ENCODE measurements at regions not wholly inside any gene's neighbourhood (a gene's known extent, or its start where the extent isn't known, plus 50 kb on each side); places are given as distances from the start of the nearest gene placed in this dataset.
"Not testable (repeated sequence)": the region's sequence is repeated elsewhere in the genome, so short reads cannot be mapped to it uniquely, and the experiment has no call there.

DNA sequence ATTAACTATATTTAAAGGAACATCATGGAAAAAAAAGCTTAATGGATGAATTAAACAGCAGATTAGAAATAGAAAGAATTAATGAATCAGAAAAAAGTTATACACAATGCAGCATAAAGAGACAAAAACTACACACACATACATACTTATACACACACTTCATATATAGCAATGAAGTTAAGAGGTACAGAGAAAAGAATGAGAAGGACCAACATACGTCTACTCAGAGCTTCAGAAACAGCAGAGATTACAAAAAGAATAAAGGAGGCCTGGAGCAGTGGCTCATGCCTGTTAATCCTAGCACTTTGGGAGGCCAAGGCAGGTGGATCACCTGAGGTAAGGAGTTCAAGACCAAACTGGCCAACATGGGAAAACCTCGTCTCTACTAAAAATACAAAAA, 133.9 kb upstream of the TNPO1 start:
- no peak overlapping the region for H2AFZ ChIP-seq (ENCODE audit: low read length)
- no peak overlapping the region for H3K27ac ChIP-seq (ENCODE audit: low read depth, low read length, poor library complexity, severe bottlenecking)
- no peaks in the 10 kb centered on the region for H3F3A ChIP-seq (ENCODE audit: insufficient read depth, low read length)
- H3K9me2 ChIP-seq (ENCODE audit: low read depth, low read length) = no peaks in the 10 kb centered on the region
- TF ChIP-seq, protein P1, sequence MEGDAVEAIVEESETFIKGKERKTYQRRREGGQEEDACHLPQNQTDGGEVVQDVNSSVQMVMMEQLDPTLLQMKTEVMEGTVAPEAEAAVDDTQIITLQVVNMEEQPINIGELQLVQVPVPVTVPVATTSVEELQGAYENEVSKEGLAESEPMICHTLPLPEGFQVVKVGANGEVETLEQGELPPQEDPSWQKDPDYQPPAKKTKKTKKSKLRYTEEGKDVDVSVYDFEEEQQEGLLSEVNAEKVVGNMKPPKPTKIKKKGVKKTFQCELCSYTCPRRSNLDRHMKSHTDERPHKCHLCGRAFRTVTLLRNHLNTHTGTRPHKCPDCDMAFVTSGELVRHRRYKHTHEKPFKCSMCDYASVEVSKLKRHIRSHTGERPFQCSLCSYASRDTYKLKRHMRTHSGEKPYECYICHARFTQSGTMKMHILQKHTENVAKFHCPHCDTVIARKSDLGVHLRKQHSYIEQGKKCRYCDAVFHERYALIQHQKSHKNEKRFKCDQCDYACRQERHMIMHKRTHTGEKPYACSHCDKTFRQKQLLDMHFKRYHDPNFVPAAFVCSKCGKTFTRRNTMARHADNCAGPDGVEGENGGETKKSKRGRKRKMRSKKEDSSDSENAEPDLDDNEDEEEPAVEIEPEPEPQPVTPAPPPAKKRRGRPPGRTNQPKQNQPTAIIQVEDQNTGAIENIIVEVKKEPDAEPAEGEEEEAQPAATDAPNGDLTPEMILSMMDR (IDR thresholded peaks at IDR 0.05; ENCODE audit: low read length) = no peak
- TF ChIP-seq EZH2 (IDR thresholded peaks at IDR 0.05; ENCODE audit: borderline replicate concordance, low read length) = no peak
- no peaks in the 10 kb centered on the region for H3K4me1 ChIP-seq (ENCODE audit: insufficient read depth, low read length, severe bottlenecking)
- H3K36me3 ChIP-seq (ENCODE audit: insufficient read depth, low read length) = no peaks in the 10 kb centered on the region
- no peak overlapping the region for H3K4me2 ChIP-seq (ENCODE audit: low read length)
- H3K27me3 ChIP-seq (ENCODE audit: insufficient read depth, low read length) = no peaks in the 10 kb centered on the region
- H3K9ac ChIP-seq (ENCODE audit: low read length) = no peak overlapping the region
- no peak overlapping the region for H3K4me3 ChIP-seq (ENCODE audit: low read depth, low read length, poor library complexity, severe bottlenecking)
- no peaks in the 10 kb centered on the region for H4K20me1 ChIP-seq (ENCODE audit: insufficient read depth, low read length)
- H3K9me3 ChIP-seq (ENCODE audit: low read length) = no peaks in the 10 kb centered on the region
- H3K79me2 ChIP-seq (ENCODE audit: insufficient read depth, low read length) = no peaks in the 10 kb centered on the region

DNA sequence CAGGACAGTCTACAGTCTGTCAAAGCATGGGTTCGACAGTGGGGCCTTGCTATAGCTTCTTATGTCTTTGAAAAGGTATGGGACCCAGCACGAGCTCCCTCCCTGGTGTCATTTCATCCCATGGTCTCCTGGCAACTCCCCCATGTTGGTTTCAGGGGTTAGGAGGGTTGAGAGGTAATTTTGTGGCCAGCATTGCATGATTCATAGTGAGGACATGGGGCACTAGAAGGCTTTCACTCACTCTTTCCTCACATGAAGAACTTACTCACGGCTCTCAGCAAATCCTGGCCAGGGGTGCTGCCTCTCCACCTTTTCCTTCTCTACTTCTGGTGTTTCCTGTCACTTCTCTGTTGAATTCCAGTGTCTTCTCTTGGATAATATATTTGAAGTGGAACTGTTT, 134.7 kb upstream of the TNPO1 start:
- Histone ChIP-seq H3K27ac (ENCODE audit: low read depth, low read length, poor library complexity, severe bottlenecking) (no peak overlapping the region), H4K20me1 (ENCODE audit: insufficient read depth, low read length) (no peaks in the 10 kb centered on the region), H3K4me2 (ENCODE audit: low read length) (no peak overlapping the region), H2AFZ (ENCODE audit: low read length) (no peak overlapping the region), H3K27me3 (ENCODE audit: insufficient read depth, low read length) (no peaks in the 10 kb centered on the region), H3K79me2 (ENCODE audit: insufficient read depth, low read length) (no peaks in the 10 kb centered on the region), H3K4me1 (ENCODE audit: insufficient read depth, low read length, severe bottlenecking) (no peaks in the 10 kb centered on the region), H3K9me3 (ENCODE audit: low read length) (no peaks in the 10 kb centered on the region), H3F3A (ENCODE audit: insufficient read depth, low read length) (no peaks in the 10 kb centered on the region), H3K36me3 (ENCODE audit: insufficient read depth, low read length) (no peaks in the 10 kb centered on the region), H3K4me3 (ENCODE audit: low read depth, low read length, poor library complexity, severe bottlenecking) (no peak overlapping the region), H3K9me2 (ENCODE audit: low read depth, low read length) (no peaks in the 10 kb centered on the region), H3K9ac (ENCODE audit: low read length) (no peak overlapping the region)
- TF ChIP-seq, protein P1 (IDR thresholded peaks at IDR 0.05; ENCODE audit: low read length) = no peak
- no peak for TF ChIP-seq EZH2 (IDR thresholded peaks at IDR 0.05; ENCODE audit: borderline replicate concordance, low read length)

DNA sequence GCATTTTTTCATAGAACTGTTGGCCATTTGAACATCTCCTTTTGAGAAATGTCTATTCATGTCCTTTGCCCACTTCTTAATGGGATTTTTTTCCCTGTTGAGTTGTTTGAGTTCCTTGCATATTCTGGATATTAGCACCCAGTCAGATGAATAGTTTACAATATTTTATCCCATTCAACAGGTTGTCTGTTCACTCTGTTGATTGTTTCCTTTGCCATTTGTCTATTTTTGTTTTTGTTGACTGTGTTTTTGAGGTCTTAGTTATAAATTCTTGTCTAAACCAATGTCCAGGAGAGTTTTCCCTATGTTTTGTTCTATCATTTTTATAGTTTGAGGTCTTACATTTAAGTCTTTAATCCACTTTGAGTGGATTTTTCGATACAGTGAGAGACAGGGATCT, 139.0 kb upstream of the TNPO1 start:
- no peak for TF ChIP-seq EZH2 (IDR thresholded peaks at IDR 0.05; ENCODE audit: borderline replicate concordance, low read length)
- TF ChIP-seq, protein P1 (IDR thresholded peaks at IDR 0.05; ENCODE audit: low read length) = no peak
- Histone ChIP-seq H3K9me2 (ENCODE audit: low read depth, low read length) (no peaks in the 10 kb centered on the region), H3K36me3 (ENCODE audit: insufficient read depth, low read length) (no peaks in the 10 kb centered on the region), H3K4me1 (ENCODE audit: insufficient read depth, low read length, severe bottlenecking) (no peaks in the 10 kb centered on the region), H3F3A (ENCODE audit: insufficient read depth, low read length) (no peaks in the 10 kb centered on the region), H3K4me2 (ENCODE audit: low read length) (no peak overlapping the region), H3K79me2 (ENCODE audit: insufficient read depth, low read length) (no peaks in the 10 kb centered on the region), H3K9me3 (ENCODE audit: low read length) (no peaks in the 10 kb centered on the region), H3K9ac (ENCODE audit: low read length) (no peak overlapping the region), H3K27ac (ENCODE audit: low read depth, low read length, poor library complexity, severe bottlenecking) (no peak overlapping the region), H3K4me3 (ENCODE audit: low read depth, low read length, poor library complexity, severe bottlenecking) (no peak overlapping the region), H3K27me3 (ENCODE audit: insufficient read depth, low read length) (no peaks in the 10 kb centered on the region), H4K20me1 (ENCODE audit: insufficient read depth, low read length) (no peaks in the 10 kb centered on the region), H2AFZ (ENCODE audit: low read length) (no peak overlapping the region)

DNA sequence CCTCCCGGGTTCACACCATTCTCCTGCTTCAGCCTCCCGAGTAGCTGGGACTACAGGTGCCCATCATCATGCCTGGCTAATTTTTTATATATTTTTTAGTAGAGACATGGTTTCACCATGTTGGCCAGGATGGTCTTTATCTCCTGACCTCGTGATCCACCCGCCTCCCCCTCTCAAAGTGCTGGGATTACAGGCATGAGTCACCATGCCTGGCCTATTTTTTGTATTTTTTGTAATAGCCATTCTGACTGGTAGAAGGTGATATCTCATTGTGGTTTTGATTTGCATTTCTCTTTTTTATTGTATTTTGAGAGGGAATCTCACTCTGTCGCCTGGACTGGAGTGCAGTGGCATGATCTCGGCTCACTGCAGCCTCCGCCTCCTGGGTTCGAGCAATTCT, 139.6 kb upstream of the TNPO1 start:
- H3K27ac ChIP-seq (ENCODE audit: low read depth, low read length, poor library complexity, severe bottlenecking); H3K9me2 ChIP-seq (ENCODE audit: low read depth, low read length); H3K9ac ChIP-seq (ENCODE audit: low read length); H3F3A ChIP-seq (ENCODE audit: insufficient read depth, low read length); H4K20me1 ChIP-seq (ENCODE audit: insufficient read depth, low read length); H3K36me3 ChIP-seq (ENCODE audit: insufficient read depth, low read length); H3K4me1 ChIP-seq (ENCODE audit: insufficient read depth, low read length, severe bottlenecking); H2AFZ ChIP-seq (ENCODE audit: low read length); H3K9me3 ChIP-seq (ENCODE audit: low read length); H3K4me2 ChIP-seq (ENCODE audit: low read length); H3K4me3 ChIP-seq (ENCODE audit: low read depth, low read length, poor library complexity, severe bottlenecking); H3K79me2 ChIP-seq (ENCODE audit: insufficient read depth, low read length); H3K27me3 ChIP-seq (ENCODE audit: insufficient read depth, low read length): not testable (repeated sequence)

All from OCI-LY1 (cell line).